Kasumi-1 (cell line): ENCODE measurements at regions not wholly inside any gene's neighbourhood (a gene's known extent, or its start where the extent isn't known, plus 50 kb on each side); places are given as distances from the start of the nearest gene placed in this dataset.
"Not testable (repeated sequence)": the region's sequence is repeated elsewhere in the genome, so short reads cannot be mapped to it uniquely, and the experiment has no call there.

Experiments
- DNase-seq, 2 experiments: peaks; one replicate each; lab custom pipeline; 2025; lab: John Stamatoyannopoulos, UW

- DNase-seq = not testable (repeated sequence)
Measured at GRCh38 chr21:9836547-9836946, 684.8 kb upstream of the TPTE start.

GRCh38 chr21:9837001-9837400 lies 684.4 kb upstream of the TPTE start:
- DNase-seq = not testable (repeated sequence)

GRCh38 chr21:9837526-9837925 lies 683.9 kb upstream of the TPTE start:
- not testable (repeated sequence) for DNase-seq

GRCh38 chr21:9837946-9838737 lies 683.2 kb upstream of the TPTE start:
- no peak for DNase-seq

- DNase-seq = no peak
Measured at GRCh38 chr21:9838738-9839642, 682.4 kb upstream of the TPTE start.

GRCh38 chr21:9844106-9844505 lies 677.3 kb upstream of the TPTE start:
- not testable (repeated sequence) for DNase-seq

- not testable (repeated sequence) for DNase-seq
Measured at GRCh38 chr21:9847511-9847910, 673.9 kb upstream of the TPTE start.

- not testable (repeated sequence) for DNase-seq
Measured at GRCh38 chr21:9851166-9851565, 670.2 kb upstream of the TPTE start.

GRCh38 chr21:9851695-9852094 lies 669.7 kb upstream of the TPTE start:
- DNase-seq = not testable (repeated sequence)

GRCh38 chr21:9857563-9857962 lies 663.8 kb upstream of the TPTE start:
- not testable (repeated sequence) for DNase-seq

- DNase-seq = not testable (repeated sequence)
Measured at GRCh38 chr21:9859865-9860264, 661.5 kb upstream of the TPTE start.

- not testable (repeated sequence) for DNase-seq
Measured at GRCh38 chr21:9862456-9862855, 658.9 kb upstream of the TPTE start.

GRCh38 chr21:9867815-9868214 lies 653.6 kb upstream of the TPTE start:
- not testable (repeated sequence) for DNase-seq

GRCh38 chr21:9873096-9873495 lies 648.3 kb upstream of the TPTE start:
- DNase-seq = not testable (repeated sequence)

- DNase-seq = not testable (repeated sequence)
Measured at GRCh38 chr21:9874136-9874535, 647.2 kb upstream of the TPTE start.

- DNase-seq = not testable (repeated sequence)
Measured at GRCh38 chr21:9881430-9881829, 640.0 kb upstream of the TPTE start.

- not testable (repeated sequence) for DNase-seq
Measured at GRCh38 chr21:9883047-9883446, 638.3 kb upstream of the TPTE start.

GRCh38 chr21:9883571-9884282 lies 637.7 kb upstream of the TPTE start:
- DNase-seq = not testable (repeated sequence)

GRCh38 chr21:9888500-9888899 lies 632.9 kb upstream of the TPTE start:
- DNase-seq = not testable (repeated sequence)

- not testable (repeated sequence) for DNase-seq
Measured at GRCh38 chr21:9903579-9903978, 617.8 kb upstream of the TPTE start.

- not testable (repeated sequence) for DNase-seq
Measured at GRCh38 chr21:9914135-9914534, 607.2 kb upstream of the TPTE start.

- not testable (repeated sequence) for DNase-seq
Measured at GRCh38 chr21:9919446-9919845, 601.9 kb upstream of the TPTE start.
